Stimulated activated CD8-positive, alpha-beta memory T cell treated with anti-CD3 and anti-CD28 coated beads, Interleukin-15, amount 100 ng/mL, for 48 hours (primary cell): ENCODE measurements at regions not wholly inside any gene's neighbourhood (a gene's known extent, or its start where the extent isn't known, plus 50 kb on each side); places are given as distances from the start of the nearest gene placed in this dataset.

Experiments used
- DNase-seq, 2 donors: peaks; one replicate each; pipeline ENCODE4 v3.0.0-alpha.2; 2020; ENCODE audit warnings: low read depth in 2 of 2

DNA sequence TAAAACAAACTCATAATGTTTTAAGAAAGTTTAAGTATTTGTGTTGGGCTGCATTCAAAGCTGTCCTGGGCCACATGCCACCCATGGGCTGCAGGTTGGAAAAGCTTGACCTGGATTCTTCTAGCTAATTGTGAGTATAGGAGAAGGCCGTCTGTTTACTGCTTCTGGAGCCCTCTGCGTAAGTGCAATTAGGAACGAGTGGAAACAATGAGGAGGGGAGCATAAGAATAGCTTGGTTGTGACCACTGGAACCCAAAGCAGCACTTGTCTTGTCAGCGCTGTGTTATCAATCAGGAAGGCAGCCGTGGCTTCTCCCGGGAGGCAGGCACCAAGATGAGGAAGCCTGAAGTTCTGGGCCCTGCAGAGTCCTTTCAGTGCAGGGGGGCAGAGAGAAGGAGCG, 110.4 kb upstream of the MBNL2 start:
- DNase-seq, result no peak

DNA sequence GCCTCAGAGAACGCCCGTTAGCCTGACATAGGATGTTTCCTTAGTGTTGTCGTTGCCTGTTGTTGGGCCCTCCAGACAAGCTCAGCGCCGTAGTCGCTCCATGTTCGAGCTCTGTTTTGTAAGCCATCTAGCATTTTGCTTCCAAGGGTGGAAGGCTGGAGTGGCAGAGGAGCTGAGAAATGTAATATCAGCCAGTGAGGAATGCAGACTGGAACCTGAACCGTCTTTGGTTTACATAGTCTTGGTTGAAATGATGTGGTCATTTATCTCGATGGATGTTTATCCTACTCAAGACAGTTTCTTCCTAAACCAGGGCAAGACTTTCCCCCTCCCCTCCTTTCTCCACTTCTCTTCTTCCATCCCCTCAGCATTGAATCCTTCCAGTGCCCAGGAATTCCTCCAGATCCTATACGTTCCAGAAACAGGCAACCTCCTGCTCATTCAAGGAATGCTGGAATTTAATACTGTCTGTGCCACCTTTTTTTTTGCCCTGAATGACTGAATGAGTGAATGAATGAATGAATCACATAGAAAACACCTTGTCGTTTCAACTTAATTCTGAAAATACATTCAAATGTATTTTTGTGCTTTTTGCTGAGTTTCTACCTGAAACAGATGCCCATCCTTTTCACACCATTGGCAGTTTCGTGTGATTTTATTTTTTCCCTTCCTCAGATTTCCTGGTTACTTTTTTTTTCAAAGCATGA, 109.5 kb upstream of the MBNL2 start:
- no peak for DNase-seq

DNA sequence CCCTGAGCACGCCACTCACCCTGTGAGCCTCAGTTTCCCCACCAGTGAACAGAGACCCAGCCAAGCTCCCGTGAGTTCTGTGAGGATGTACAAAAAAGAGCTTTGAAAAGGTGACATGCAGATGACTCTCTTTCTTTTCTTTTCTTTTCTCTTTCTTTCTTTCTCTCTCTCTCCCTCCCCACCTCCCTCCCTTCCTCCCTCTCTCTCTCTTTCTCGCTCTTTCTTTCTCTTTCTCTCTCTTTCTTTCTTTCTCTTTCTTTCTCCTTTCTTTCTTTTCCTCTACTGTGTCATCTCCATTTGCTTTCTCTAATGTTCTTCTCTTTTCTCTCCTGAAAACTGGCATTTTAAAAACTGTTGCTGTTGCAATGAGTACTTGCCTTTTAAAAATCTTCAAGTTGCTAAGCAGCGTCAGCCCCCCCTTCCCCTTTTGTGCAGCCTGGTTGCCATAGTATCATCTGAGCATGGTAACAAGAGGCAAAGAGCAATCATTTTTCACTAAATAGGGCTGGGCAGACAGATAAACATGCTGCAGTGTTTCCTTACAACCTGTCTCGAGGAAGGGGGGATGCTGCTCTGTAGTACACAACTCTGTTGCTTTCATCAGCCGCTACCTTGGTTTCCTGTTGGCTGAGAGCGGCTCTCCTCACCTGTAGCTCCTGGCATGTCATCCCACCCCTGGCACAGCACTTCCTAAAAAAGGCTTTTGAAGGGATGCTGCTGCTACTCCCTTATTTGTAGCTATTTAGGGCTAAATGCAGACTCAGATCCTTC, 108.7 kb upstream of the MBNL2 start:
- DNase-seq, result no peak

- DNase-seq, result no peak
These were observed 107.5 kb upstream of the MBNL2 start for GRCh38 chr13:97114651-97115050.

DNA sequence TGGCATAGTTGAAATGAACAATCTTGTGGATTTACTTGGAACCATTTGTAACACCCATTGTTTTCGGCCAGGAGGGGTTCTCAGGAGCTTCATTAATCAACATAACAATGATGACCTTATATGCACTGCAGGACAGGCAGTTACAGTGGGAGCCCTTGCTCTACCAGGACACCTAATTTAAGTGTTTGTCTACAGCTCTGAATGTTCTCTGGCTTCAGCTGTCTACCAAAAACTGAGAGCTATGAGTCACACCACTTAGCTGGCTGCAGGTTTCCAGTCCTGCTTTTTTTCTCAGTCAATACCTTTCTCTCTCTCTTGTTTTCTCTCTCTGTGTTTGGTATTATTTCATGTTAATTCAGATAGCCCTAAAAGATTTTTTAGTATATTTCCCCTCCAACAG, 105.4 kb upstream of the MBNL2 start:
- no peak for DNase-seq

- DNase-seq, result no peak
These were observed 104.7 kb upstream of the MBNL2 start for GRCh38 chr13:97117388-97117910.

- no peak for DNase-seq
These were observed 102.2 kb upstream of the MBNL2 start for GRCh38 chr13:97119943-97120342.

- DNase-seq, result no peak
These were observed 101.8 kb upstream of the MBNL2 start for GRCh38 chr13:97120346-97120745.

GRCh38 chr13:97120976-97121375, 101.2 kb upstream of the MBNL2 start:
- no peak for DNase-seq

- DNase-seq, result no peak
These were observed 100.2 kb upstream of the MBNL2 start for GRCh38 chr13:97121894-97122293.

GRCh38 chr13:97122381-97122996, 99.6 kb upstream of the MBNL2 start:
- no peak for DNase-seq

DNA sequence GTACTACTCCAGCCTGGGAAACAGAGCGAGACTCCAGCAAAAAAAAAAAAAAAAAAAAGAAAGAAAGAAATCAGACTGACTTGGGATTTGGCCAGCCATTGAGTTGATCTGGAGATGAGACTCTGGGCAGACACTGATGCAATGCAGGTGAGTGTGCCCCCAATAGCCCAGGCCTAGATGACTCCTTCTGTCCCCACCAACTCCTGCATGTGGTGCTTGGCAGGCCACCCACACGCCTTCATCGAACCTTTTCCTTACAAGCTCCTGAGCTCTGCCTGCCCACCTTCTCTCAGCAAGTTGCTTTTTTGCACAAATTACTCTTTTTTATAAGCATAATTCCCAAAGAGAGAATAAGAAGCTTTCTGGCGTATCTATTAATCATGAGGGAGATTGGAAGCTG, 97.9 kb upstream of the MBNL2 start:
- no peak for DNase-seq

DNA sequence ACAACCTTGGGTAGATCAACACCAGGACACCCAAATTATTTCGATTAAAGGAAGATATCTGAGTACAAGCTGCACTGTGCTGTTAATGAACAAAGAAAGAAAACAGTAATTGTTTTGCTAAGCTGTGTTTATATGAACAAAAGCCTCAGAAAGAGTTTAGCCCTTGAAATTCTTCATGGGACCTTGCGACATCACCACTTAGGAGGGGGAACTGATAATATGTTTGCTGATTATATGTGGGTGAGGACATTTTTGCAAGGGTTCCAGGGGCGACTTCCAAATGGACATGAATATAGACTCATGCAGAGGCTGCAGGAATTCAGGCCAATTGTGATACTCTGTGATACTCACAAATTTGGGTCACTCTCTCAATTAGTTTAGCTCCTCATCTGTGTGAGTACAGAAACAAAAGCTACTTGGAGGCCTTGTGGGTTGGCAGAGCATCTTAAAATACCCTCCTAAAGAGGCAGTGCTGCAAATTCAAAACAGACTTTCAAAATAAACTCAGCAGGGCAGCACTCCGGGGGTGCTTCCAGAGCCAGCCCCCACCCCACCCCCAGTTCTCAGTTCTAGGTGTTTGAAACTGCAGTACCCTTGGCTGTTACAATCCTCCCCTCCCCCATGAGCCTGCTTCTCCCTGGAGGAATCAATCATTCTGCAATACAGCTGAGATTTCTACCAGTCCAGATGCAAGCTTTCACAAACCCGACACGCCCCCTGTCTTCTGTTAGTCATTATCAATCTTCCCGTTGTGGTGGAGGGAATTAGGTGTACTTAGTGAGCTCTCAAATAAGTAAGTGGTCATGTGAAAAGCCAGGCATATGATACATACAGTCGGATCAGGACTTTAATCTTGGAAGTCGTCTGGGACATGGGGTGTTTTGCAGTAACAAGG, 97.0 kb upstream of the MBNL2 start:
- peak in 1 of 2 donors; percentile 40 for DNase-seq

DNA sequence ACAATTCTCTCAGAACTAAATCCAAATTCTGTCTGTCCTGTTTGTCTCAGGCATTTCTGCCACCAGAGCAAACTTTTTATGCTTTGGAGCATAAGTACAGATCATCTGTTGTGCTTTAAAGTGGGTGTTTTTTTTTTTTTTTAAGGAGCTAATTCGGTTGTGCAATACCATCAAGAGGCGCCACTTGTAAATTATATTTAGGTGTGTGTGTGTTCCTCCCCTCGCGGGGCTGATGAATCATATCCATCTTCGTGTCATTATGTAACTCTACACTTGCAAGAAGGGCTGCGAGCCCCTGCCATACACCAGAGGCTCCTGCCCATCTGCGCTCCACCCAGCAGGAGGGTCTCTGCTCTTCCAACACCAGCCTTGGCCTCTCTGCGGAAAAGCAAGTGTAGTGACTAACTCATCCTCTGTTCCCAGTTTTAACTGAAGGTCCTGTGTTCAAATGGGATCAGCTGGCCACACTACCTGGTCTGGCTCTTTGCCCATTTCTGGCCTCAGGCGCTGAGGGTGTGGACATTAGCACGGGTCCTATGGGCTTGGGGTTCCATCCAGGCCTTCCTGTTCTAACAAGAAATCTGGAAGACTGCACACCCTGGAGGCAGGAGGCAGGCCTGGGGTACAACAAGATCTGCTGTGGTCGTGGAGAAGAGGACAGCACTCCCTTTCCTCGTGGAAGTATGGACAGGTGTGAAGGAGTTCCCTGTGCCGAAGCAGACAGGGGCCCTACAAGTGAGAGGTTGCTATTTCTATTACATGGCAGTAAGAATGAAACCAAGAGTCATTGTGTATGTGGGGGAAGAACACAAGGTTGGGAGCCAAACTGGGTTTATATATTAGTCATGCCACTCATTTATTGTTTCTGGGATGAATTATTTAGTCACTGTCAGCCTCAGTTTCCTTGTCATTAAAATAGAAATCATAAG, 96.1 kb upstream of the MBNL2 start:
- DNase-seq, result no peak

- no peak for DNase-seq
These were observed 94.3 kb upstream of the MBNL2 start for GRCh38 chr13:97127842-97128241.

DNA sequence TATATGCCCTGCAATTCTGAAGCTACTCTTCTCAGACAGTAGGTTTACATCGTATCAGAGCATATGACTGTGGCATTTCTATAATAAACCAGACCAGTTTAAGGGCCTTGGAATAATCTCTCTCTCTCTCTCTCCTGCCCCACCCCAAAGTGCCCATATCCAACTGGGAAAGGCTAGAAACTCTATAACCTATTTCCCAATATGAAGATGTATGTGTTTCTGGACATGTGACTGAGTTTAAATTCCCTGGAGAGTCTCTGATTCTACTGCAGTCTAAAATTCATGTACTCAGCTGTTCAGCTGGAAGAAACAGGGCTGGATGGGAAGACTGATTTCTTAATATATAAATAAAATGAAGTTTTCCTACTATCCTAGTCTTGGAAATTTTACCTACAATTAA, 91.9 kb upstream of the MBNL2 start:
- no peak for DNase-seq

- no peak for DNase-seq
These were observed 90.7 kb upstream of the MBNL2 start for GRCh38 chr13:97131447-97131846.

- no peak for DNase-seq
These were observed 88.6 kb upstream of the MBNL2 start for GRCh38 chr13:97133554-97133953.

- no peak for DNase-seq
These were observed 88.2 kb upstream of the MBNL2 start for GRCh38 chr13:97133955-97134354.

- DNase-seq, result no peak
These were observed 87.6 kb upstream of the MBNL2 start for GRCh38 chr13:97134364-97135095.
